Neural progenitor cell (in vitro differentiated cells): ENCODE measurements at regions not wholly inside any gene's neighbourhood (a gene's known extent, or its start where the extent isn't known, plus 50 kb on each side); places are given as distances from the start of the nearest gene placed in this dataset.

ENCODE experiments used
- EZH2 ChIP-seq: fragments of 200-600 bp; sonication (generic); IDR thresholded peaks from 2 replicates; pipeline ENCODE4 v1.6.1; 2017; ENCODE audit warnings: antibody characterized with exemption, mild to moderate bottlenecking, moderate library complexity
- EZH2phosphoT487 ChIP-seq: fragments of 200-600 bp; sonication (generic); IDR thresholded peaks from 2 replicates; pipeline ENCODE4 v1.6.1; 2017; ENCODE audit warnings: antibody characterized with exemption
- TF ChIP-seq, protein P1 (sequence below): fragments of 200-600 bp; sonication (generic); IDR thresholded peaks from 2 replicates; pipeline ENCODE4 v1.5.1; 2017; ENCODE audit warnings: antibody characterized with exemption, mild to moderate bottlenecking

DNA sequence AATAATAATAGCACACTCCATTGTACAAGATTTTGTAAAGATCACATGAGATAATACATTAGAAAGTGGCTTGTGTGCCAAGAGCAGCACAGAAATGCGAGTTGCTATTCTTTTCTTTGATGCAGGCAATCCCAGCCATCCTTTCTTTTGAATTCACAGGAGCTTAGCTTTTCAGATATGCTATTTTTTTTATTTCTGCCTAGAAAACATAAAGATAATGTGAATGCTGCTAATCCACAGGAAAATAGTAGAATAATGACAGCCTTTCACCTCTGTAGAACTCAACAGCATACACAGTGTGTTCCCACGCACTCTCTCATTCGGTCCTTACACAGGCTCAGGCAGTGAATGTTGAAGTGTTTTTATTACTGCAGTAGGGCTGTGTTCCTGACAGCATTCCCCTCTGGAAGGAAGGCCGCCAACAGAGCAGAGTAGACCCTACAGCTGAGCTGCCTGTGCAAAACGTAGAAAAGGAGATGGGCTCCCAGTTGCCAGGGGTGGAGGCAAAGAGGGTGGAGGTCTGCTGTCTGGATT, 138.8 kb upstream of the TAPT1 start:
- TF ChIP-seq, protein P1, sequence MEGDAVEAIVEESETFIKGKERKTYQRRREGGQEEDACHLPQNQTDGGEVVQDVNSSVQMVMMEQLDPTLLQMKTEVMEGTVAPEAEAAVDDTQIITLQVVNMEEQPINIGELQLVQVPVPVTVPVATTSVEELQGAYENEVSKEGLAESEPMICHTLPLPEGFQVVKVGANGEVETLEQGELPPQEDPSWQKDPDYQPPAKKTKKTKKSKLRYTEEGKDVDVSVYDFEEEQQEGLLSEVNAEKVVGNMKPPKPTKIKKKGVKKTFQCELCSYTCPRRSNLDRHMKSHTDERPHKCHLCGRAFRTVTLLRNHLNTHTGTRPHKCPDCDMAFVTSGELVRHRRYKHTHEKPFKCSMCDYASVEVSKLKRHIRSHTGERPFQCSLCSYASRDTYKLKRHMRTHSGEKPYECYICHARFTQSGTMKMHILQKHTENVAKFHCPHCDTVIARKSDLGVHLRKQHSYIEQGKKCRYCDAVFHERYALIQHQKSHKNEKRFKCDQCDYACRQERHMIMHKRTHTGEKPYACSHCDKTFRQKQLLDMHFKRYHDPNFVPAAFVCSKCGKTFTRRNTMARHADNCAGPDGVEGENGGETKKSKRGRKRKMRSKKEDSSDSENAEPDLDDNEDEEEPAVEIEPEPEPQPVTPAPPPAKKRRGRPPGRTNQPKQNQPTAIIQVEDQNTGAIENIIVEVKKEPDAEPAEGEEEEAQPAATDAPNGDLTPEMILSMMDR: no peak
- TF ChIP-seq EZH2 (no peak), EZH2phosphoT487 (no peak)
